ENCODE measurements at regions not wholly inside any gene's neighbourhood (a gene's known extent, or its start where the extent isn't known, plus 50 kb on each side); places are given as distances from the start of the nearest gene placed in this dataset.

- no peak overlapping the region for H3K4me3 ChIP-seq (ENCODE audit: low read depth, low read length)
- TF ChIP-seq CTCF (IDR thresholded peaks at IDR 0.05; ENCODE audit: low read depth, low read length): no peak
- DNase-seq (ENCODE audit: low read depth, low spot score): no peak
- in situ Hi-C loops (cut with HindIII; ENCODE audit: low sequenced_read_pairs): no loop called here
Observed at GRCh38 chr4:1534876-1535526, 128.8 kb upstream of the NKX1-1 start.

- TF ChIP-seq CTCF (IDR thresholded peaks at IDR 0.05; ENCODE audit: low read depth, low read length): no peak
- no peak overlapping the region for H3K4me3 ChIP-seq (ENCODE audit: low read depth, low read length)
- no peak for DNase-seq (ENCODE audit: low read depth, low spot score)
- in situ Hi-C loops (cut with HindIII; ENCODE audit: low sequenced_read_pairs): no loop called here
Observed at GRCh38 chr4:1534095-1534872, 128.0 kb upstream of the NKX1-1 start.

- no peak overlapping the region for H3K4me3 ChIP-seq (ENCODE audit: low read depth, low read length)
- in situ Hi-C loops (cut with HindIII; ENCODE audit: low sequenced_read_pairs): no loop called here
- DNase-seq (ENCODE audit: low read depth, low spot score): no peak
Observed at GRCh38 chr4:1533501-1534064, 127.3 kb upstream of the NKX1-1 start.

GRCh38 chr4:1532549-1533395, 126.5 kb upstream of the NKX1-1 start:
- in situ Hi-C loops (cut with HindIII; ENCODE audit: low sequenced_read_pairs): no loop called here
- no peak for TF ChIP-seq CTCF (IDR thresholded peaks at IDR 0.05; ENCODE audit: low read depth, low read length)

More at GRCh38 chr4:1533501-1534064, 127.3 kb upstream of the NKX1-1 start:
- no peak for TF ChIP-seq CTCF (IDR thresholded peaks at IDR 0.05; ENCODE audit: low read depth, low read length)

GRCh38 chr4:1531683-1532548, 125.7 kb upstream of the NKX1-1 start:
- TF ChIP-seq CTCF (IDR thresholded peaks at IDR 0.05; ENCODE audit: low read depth, low read length): no peak
- no peak for DNase-seq (ENCODE audit: low read depth, low spot score)
- no peak overlapping the region for H3K4me3 ChIP-seq (ENCODE audit: low read depth, low read length)
- in situ Hi-C loops (cut with HindIII; ENCODE audit: low sequenced_read_pairs): no loop called here

More at GRCh38 chr4:1532549-1533395, 126.5 kb upstream of the NKX1-1 start:
- H3K4me3 ChIP-seq (ENCODE audit: low read depth, low read length): no peak overlapping the region
- DNase-seq (ENCODE audit: low read depth, low spot score): no peak

Data from astrocyte of the spinal cord (primary cell).